ENCODE measurements at regions not wholly inside any gene's neighbourhood (a gene's known extent, or its start where the extent isn't known, plus 50 kb on each side); places are given as distances from the start of the nearest gene placed in this dataset.

GRCh38 chr7:45295222-45295621 is 137.6 kb downstream of the RAMP3 start:
- no peak overlapping the region for H3K27ac Mint-ChIP-seq

GRCh38 chr7:45296748-45297147 is 139.2 kb downstream of the RAMP3 start:
- Histone ChIP-seq H2AFZ (ENCODE audit: insufficient read depth, low read depth, low read length, poor library complexity, severe bottlenecking) (no peak overlapping the region), H3K36me3 (replicated peaks in 1 of 2; ENCODE audit: control insufficient read depth in 1 of 2, insufficient read depth in 2 of 2, low read length in 2 of 2) (no peaks in the 10 kb centered on the region), H3K9ac (ENCODE audit: insufficient read depth, low read length, poor library complexity, severe bottlenecking) (no peak overlapping the region), H3K27ac (ENCODE audit: low read depth in 1 of 2, low read length in 2 of 2) (no peak overlapping the region), H3K4me2 (replicated peaks; ENCODE audit: extremely low read depth, low read length, poor library complexity, severe bottlenecking) (no peak overlapping the region), H3K79me2 (ENCODE audit: insufficient read depth, low read length) (no peaks in the 10 kb centered on the region), H3K9me3 (replicated peaks in 1 of 2; ENCODE audit: control insufficient read depth in 1 of 2, insufficient read depth in 1 of 2, low read length in 2 of 2) (no peaks in the 10 kb centered on the region), H4K20me1 (ENCODE audit: insufficient read depth, low read length) (no peaks in the 10 kb centered on the region), H3K4me1 (ENCODE audit: control insufficient read depth in 1 of 2, insufficient read depth in 2 of 2, low read length in 2 of 2) (no peaks in the 10 kb centered on the region), H3K4me3 (replicated peaks in 1 of 3; ENCODE audit: low read depth in 2 of 3, low read length in 3 of 3) (no peak overlapping the region), H3K27me3 (ENCODE audit: control insufficient read depth in 2 of 2, insufficient read depth in 2 of 2, low read length in 2 of 2) (no peaks in the 10 kb centered on the region)
- H3K27ac Mint-ChIP-seq, result no peak overlapping the region
- H3K9me3 Mint-ChIP-seq, result peaks cover 0 to 9% (median 3%) of the 10 kb centered on the region in 7 donors
- intact Hi-C loops (cut with micrococcal nuclease), result no loop called here
- H3K36me3 Mint-ChIP-seq, result no peaks in the 10 kb centered on the region
- no peaks in the 10 kb centered on the region for H3K4me1 Mint-ChIP-seq
- no peak for DNase-seq
- H3K4me3 Mint-ChIP-seq, result no peak overlapping the region
- TF ChIP-seq CTCF (IDR thresholded peaks at IDR 0.05), result no peak
- peaks cover 0 to 12% (median 0%) of the 10 kb centered on the region in 3 donors for H3K27me3 Mint-ChIP-seq (ENCODE audit: low read depth in 3 of 3)

More at GRCh38 chr7:45295222-45295621, 137.6 kb downstream of the RAMP3 start:
- 80% methylated on average over 1 of the region's 4 CpGs for WGBS (ENCODE audit: insufficient coverage)
- Histone ChIP-seq H3K4me2 (replicated peaks; ENCODE audit: extremely low read depth, low read length, poor library complexity, severe bottlenecking) (no peak overlapping the region), H3K4me1 (ENCODE audit: control insufficient read depth in 1 of 2, insufficient read depth in 2 of 2, low read length in 2 of 2) (no peaks in the 10 kb centered on the region), H4K20me1 (ENCODE audit: insufficient read depth, low read length) (no peaks in the 10 kb centered on the region), H3K4me3 (replicated peaks in 1 of 3; ENCODE audit: low read depth in 2 of 3, low read length in 3 of 3) (no peak overlapping the region), H3K9me3 (replicated peaks in 1 of 2; ENCODE audit: control insufficient read depth in 1 of 2, insufficient read depth in 1 of 2, low read length in 2 of 2) (no peaks in the 10 kb centered on the region), H3K9ac (ENCODE audit: insufficient read depth, low read length, poor library complexity, severe bottlenecking) (no peak overlapping the region), H3K79me2 (ENCODE audit: insufficient read depth, low read length) (no peaks in the 10 kb centered on the region), H3K27me3 (ENCODE audit: control insufficient read depth in 2 of 2, insufficient read depth in 2 of 2, low read length in 2 of 2) (no peaks in the 10 kb centered on the region), H3K36me3 (replicated peaks in 1 of 2; ENCODE audit: control insufficient read depth in 1 of 2, insufficient read depth in 2 of 2, low read length in 2 of 2) (no peaks in the 10 kb centered on the region), H2AFZ (ENCODE audit: insufficient read depth, low read depth, low read length, poor library complexity, severe bottlenecking) (no peak overlapping the region), H3K27ac (ENCODE audit: low read depth in 1 of 2, low read length in 2 of 2) (no peak overlapping the region)
- peaks cover 0 to 8% (median 3%) of the 10 kb centered on the region in 7 donors for H3K9me3 Mint-ChIP-seq
- intact Hi-C loops (cut with micrococcal nuclease), result no loop called here
- no peak for TF ChIP-seq CTCF (IDR thresholded peaks at IDR 0.05)
- DNase-seq, result no peak
- H3K36me3 Mint-ChIP-seq, result no peaks in the 10 kb centered on the region
- peaks cover 0 to 11% (median 3%) of the 10 kb centered on the region in 3 donors for H3K27me3 Mint-ChIP-seq (ENCODE audit: low read depth in 3 of 3)
- H3K4me3 Mint-ChIP-seq, result no peak overlapping the region
- H3K4me1 Mint-ChIP-seq, result no peaks in the 10 kb centered on the region
